Transverse colon (tissue), 4 donors: ENCODE measurements at regions not wholly inside any gene's neighbourhood (a gene's known extent, or its start where the extent isn't known, plus 50 kb on each side); places are given as distances from the start of the nearest gene placed in this dataset.

Experiments
- EP300 ChIP-seq: sonication (generic); formaldehyde crosslinking; IDR thresholded peaks from one replicate; pipeline ENCODE4 v1.6.1; 2017; ENCODE audit warnings: antibody characterized with exemption, low read depth
- POLR2A ChIP-seq: fragments of 450-650 bp; IDR thresholded peaks from one replicate; pipeline ENCODE4 v1.6.1; 2016; ENCODE audit warnings: antibody characterized with exemption, mild to moderate bottlenecking, moderate library complexity
- POLR2AphosphoS5 ChIP-seq, 3 donors: sonication (generic); formaldehyde crosslinking; IDR thresholded peaks; one replicate each; pipeline ENCODE4 v1.6.1; 2016; ENCODE audit warnings: antibody characterized with exemption in 3 of 3
- TF ChIP-seq, protein P1 (sequence below), 5 experiments: fragments of 200-600 bp in 3 of 5; fragments of 450-650 bp in 2 of 5; sonication (generic) in 3 of 5; IDR thresholded peaks; 1 replicate in 2 of 5; 2 replicates in 3 of 5; pipeline ENCODE4 v1.5.1; 2016 to 2017; ENCODE audit warnings: antibody characterized with exemption in 5 of 5, inconsistent platforms in 3 of 5, mild to moderate bottlenecking in 2 of 5, moderate library complexity in 1 of 5

DNA sequence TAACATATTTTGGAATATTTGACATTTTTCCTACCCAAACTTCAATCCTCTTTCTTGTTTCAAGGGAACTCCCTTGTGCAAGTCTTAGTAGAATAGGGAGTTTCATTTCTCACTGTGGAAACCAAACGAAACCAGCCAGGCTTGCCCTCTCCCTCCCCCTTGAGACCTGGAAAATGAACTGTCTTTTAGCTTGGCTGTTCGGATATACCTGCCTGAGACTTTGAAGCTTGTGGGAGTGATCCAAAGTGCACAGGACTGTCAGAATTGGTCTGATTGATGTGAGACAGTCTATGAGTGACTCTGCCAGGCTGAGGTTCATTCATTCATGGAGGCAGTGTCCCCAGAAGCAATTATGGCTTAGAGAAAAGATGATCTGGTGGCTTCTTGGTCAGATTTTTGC, 388.1 kb downstream of the EPM2A start:
- TF ChIP-seq, protein P1, sequence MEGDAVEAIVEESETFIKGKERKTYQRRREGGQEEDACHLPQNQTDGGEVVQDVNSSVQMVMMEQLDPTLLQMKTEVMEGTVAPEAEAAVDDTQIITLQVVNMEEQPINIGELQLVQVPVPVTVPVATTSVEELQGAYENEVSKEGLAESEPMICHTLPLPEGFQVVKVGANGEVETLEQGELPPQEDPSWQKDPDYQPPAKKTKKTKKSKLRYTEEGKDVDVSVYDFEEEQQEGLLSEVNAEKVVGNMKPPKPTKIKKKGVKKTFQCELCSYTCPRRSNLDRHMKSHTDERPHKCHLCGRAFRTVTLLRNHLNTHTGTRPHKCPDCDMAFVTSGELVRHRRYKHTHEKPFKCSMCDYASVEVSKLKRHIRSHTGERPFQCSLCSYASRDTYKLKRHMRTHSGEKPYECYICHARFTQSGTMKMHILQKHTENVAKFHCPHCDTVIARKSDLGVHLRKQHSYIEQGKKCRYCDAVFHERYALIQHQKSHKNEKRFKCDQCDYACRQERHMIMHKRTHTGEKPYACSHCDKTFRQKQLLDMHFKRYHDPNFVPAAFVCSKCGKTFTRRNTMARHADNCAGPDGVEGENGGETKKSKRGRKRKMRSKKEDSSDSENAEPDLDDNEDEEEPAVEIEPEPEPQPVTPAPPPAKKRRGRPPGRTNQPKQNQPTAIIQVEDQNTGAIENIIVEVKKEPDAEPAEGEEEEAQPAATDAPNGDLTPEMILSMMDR (IDR thresholded peaks at IDR 0.05), result no peak
- TF ChIP-seq POLR2A, result no peak
- TF ChIP-seq POLR2AphosphoS5 (IDR thresholded peaks at IDR 0.05), result no peak
- TF ChIP-seq EP300, result no peak
